Left lung (tissue), 4 donors: ENCODE measurements at regions not wholly inside any gene's neighbourhood (a gene's known extent, or its start where the extent isn't known, plus 50 kb on each side); places are given as distances from the start of the nearest gene placed in this dataset.
A peak's percentile ranks its signal among the peaks of the same experiment; 100 is the strongest.

ENCODE experiments used
- ATAC-seq: fragments of 200-7000 bp; cut with Tn5 transposase; one replicate; pipeline ENCODE4 v1.9.1; 2020; ENCODE audit warnings: moderate library complexity
- DNase-seq, 4 donors: peaks; one replicate each; pipeline ENCODE4 v3.0.0-alpha.2; 2013 to 2020
- H3K27ac ChIP-seq, 2 donors: fragments of 200-600 bp; sonication (generic) in 1 of 2; one replicate each; pipeline versions ENCODE4 v1.5.0 to v1.8.0; 2020 to 2021
- H3K27me3 ChIP-seq, 2 donors: fragments of 200-600 bp; sonication (generic) in 1 of 2; one replicate each; pipeline versions ENCODE4 v1.5.0 to v1.8.0; 2020 to 2021
- H3K36me3 ChIP-seq, 2 donors: fragments of 200-600 bp; sonication (generic) in 1 of 2; one replicate each; pipeline versions ENCODE4 v1.5.0 to v1.8.0; 2020 to 2021
- H3K4me1 ChIP-seq, 2 donors: fragments of 200-600 bp; one replicate each; pipeline ENCODE4 v1.8.0; 2021
- H3K4me3 ChIP-seq, 2 donors: fragments of 200-600 bp; sonication (generic) in 1 of 2; one replicate each; pipeline versions ENCODE4 v1.5.0 to v1.8.0; 2020 to 2021; ENCODE audit warnings: mild to moderate bottlenecking in 1 of 2
- H3K9me3 ChIP-seq, 2 donors: fragments of 200-600 bp; sonication (generic) in 1 of 2; one replicate each; pipeline versions ENCODE4 v1.5.0 to v1.8.0; 2020 to 2021
- CTCF ChIP-seq, 2 donors: fragments of 200-600 bp; sonication (generic) in 1 of 2; IDR thresholded peaks; one replicate each; pipeline versions ENCODE4 v1.5.0 to v1.8.0; 2021; ENCODE audit warnings: antibody characterized with exemption in 2 of 2
- intact Hi-C, 2 donors: fragments of 100-400 bp; cut with DNase I; formaldehyde crosslinking; loops; one replicate each; pipeline versions ENCODE4 v1.11.2 to v1.14.2; 2022
- donor health status: DM: no; HTN: yes; CAD: no.
- donor health status: DM: no; HTN: no; CAD: no.

- peaks cover 0 to 44% of the 10 kb centered on the region in 2 donors for H3K27me3 ChIP-seq
- no peak overlapping the region for H3K4me3 ChIP-seq
- H3K9me3 ChIP-seq = no peaks in the 10 kb centered on the region
- intact Hi-C loops = no loop called here
- no peak for DNase-seq
- no peak for ATAC-seq
- no peaks in the 10 kb centered on the region for H3K36me3 ChIP-seq
- no peak overlapping the region for H3K27ac ChIP-seq
- no peaks in the 10 kb centered on the region for H3K4me1 ChIP-seq
- TF ChIP-seq CTCF (IDR thresholded peaks at IDR 0.05) = no peak
Measured at GRCh38 chr1:30048905-30049304, 674.5 kb downstream of the MATN1 start.

GRCh38 chr1:30047576-30047975, 675.8 kb downstream of the MATN1 start:
- peaks cover 0 to 39% of the 10 kb centered on the region in 2 donors for H3K27me3 ChIP-seq
- H3K9me3 ChIP-seq = peaks cover 0 to 7% of the 10 kb centered on the region in 2 donors
- ATAC-seq (no peak), DNase-seq (no peak)
- intact Hi-C loops = no loop called here
- H3K4me1 ChIP-seq = no peaks in the 10 kb centered on the region
- H3K27ac ChIP-seq = no peak overlapping the region
- no peak for TF ChIP-seq CTCF (IDR thresholded peaks at IDR 0.05)
- no peak overlapping the region for H3K4me3 ChIP-seq
- no peaks in the 10 kb centered on the region for H3K36me3 ChIP-seq

GRCh38 chr1:30046751-30047150, 676.6 kb downstream of the MATN1 start:
- Histone ChIP-seq H3K27ac (no peak overlapping the region), H3K4me3 (no peak overlapping the region), H3K27me3 (peaks cover 0 to 30% of the 10 kb centered on the region in 2 donors), H3K36me3 (no peaks in the 10 kb centered on the region), H3K4me1 (no peaks in the 10 kb centered on the region), H3K9me3 (peaks cover 0 to 11% of the 10 kb centered on the region in 2 donors)
- TF ChIP-seq CTCF (IDR thresholded peaks at IDR 0.05) = no peak
- ATAC-seq (no peak), DNase-seq (peak in 1 of 4 donors; percentile 54)
- intact Hi-C loops = no loop called here

- no peaks in the 10 kb centered on the region for H3K36me3 ChIP-seq
- peaks cover 0 to 18% of the 10 kb centered on the region in 2 donors for H3K27me3 ChIP-seq
- DNase-seq (no peak), ATAC-seq (no peak)
- TF ChIP-seq CTCF (IDR thresholded peaks at IDR 0.05) = no peak
- no peaks in the 10 kb centered on the region for H3K4me1 ChIP-seq
- no peak overlapping the region for H3K4me3 ChIP-seq
- intact Hi-C loops = no loop called here
- H3K9me3 ChIP-seq = peaks cover 0 to 11% of the 10 kb centered on the region in 2 donors
- H3K27ac ChIP-seq = no peak overlapping the region
Measured at GRCh38 chr1:30045304-30046090, 677.9 kb downstream of the MATN1 start.

- intact Hi-C loops = no loop called here
- Histone ChIP-seq H3K4me1 (no peaks in the 10 kb centered on the region), H3K27ac (no peak overlapping the region), H3K9me3 (peaks cover 0 to 11% of the 10 kb centered on the region in 2 donors), H3K36me3 (no peaks in the 10 kb centered on the region), H3K27me3 (peaks cover 0 to 15% of the 10 kb centered on the region in 2 donors), H3K4me3 (no peak overlapping the region)
- no peak for DNase-seq
- TF ChIP-seq CTCF (IDR thresholded peaks at IDR 0.05) = no peak
- no peak for ATAC-seq
Measured at GRCh38 chr1:30044656-30045144, 678.7 kb downstream of the MATN1 start.
